IMR-90 (cell line): ENCODE measurements at regions not wholly inside any gene's neighbourhood (a gene's known extent, or its start where the extent isn't known, plus 50 kb on each side); places are given as distances from the start of the nearest gene placed in this dataset.

Experiments used
- ATAC-seq: fragments of 200-7000 bp; cut with Tn5 transposase; 2 replicates; pipeline ENCODE4 v1.9.1; 2020; ENCODE audit warnings: low read depth, mild to moderate bottlenecking, moderate library complexity
- BruUV-seq: library from RNA; stranded (reverse); fragments of 400-500 nt; replicated peaks from 2 replicates; lab custom pipeline; 2021; lab: Mats Ljungman, UMichigan
- CTCF ChIA-PET: fragments of 300-600 bp; formaldehyde crosslinking; extraction: SDS; loops from one replicate; lab custom pipeline; 2021; ENCODE audit warnings: antibody characterized with exemption; lab: Yijun Ruan, JAX
- POLR2A ChIA-PET: fragments of 300-600 bp; sonication (Branson Sonifier 250); formaldehyde crosslinking; loops from one replicate; lab custom pipeline; 2022; ENCODE audit warnings: antibody characterized with exemption; ENCODE audit not compliant: unreplicated experiment; lab: Charles Lee
- DNase-seq: peaks from one replicate; pipeline ENCODE4 v3.0.0; 2013
- H2AFZ ChIP-seq: replicated peaks from 2 replicates; pipeline ENCODE3; 2013; ENCODE audit warnings: low read length, mild to moderate bottlenecking; ENCODE audit not compliant: poor library complexity
- H2AK5ac ChIP-seq: 2 replicates; pipeline ENCODE4 v1.6.1; 2013; ENCODE audit warnings: low read depth, low read length, inconsistent platforms
- H2AK9ac ChIP-seq: replicated peaks from 2 replicates; pipeline ENCODE3; 2013; ENCODE audit warnings: mild to moderate bottlenecking, low read depth, low read length, moderate library complexity; ENCODE audit not compliant: poor library complexity
- H2BK120ac ChIP-seq: 2 replicates; pipeline ENCODE4 v1.6.1; 2013; ENCODE audit warnings: low read depth, low read length, inconsistent platforms
- H2BK15ac ChIP-seq: 3 replicates; pipeline ENCODE4 v1.6.1; 2013; ENCODE audit warnings: low read depth, low read length, inconsistent platforms
- H2BK20ac ChIP-seq: 2 replicates; pipeline ENCODE4 v1.6.1; 2013; ENCODE audit warnings: low read depth, mild to moderate bottlenecking, inconsistent platforms, low read length, moderate library complexity
- H2BK5ac ChIP-seq: 2 replicates; pipeline ENCODE4 v1.6.1; 2013; ENCODE audit warnings: mild to moderate bottlenecking, low read depth, low read length, inconsistent platforms; ENCODE audit not compliant: poor library complexity, severe bottlenecking
- H3K14ac ChIP-seq: replicated peaks from 2 replicates; pipeline ENCODE4 v1.6.1; 2013; ENCODE audit warnings: low read depth, low read length, inconsistent platforms
- H3K18ac ChIP-seq: 2 replicates; pipeline ENCODE4 v1.6.1; 2013; ENCODE audit warnings: low read depth, low read length, control low read depth
- H3K23ac ChIP-seq: 2 replicates; pipeline ENCODE4 v1.6.1; 2013; ENCODE audit warnings: low read depth, low read length, inconsistent platforms
- H3K27ac ChIP-seq: 2 replicates; pipeline ENCODE4 v1.5.1; 2013; ENCODE audit warnings: mild to moderate bottlenecking, control low read depth, low read length; ENCODE audit not compliant: insufficient read depth
- H3K27me3 ChIP-seq: 2 replicates; pipeline ENCODE4 v1.6.1; 2013; ENCODE audit warnings: low read length; ENCODE audit not compliant: control insufficient read depth, insufficient read depth
- H3K36me3 ChIP-seq: 2 replicates; pipeline ENCODE4 v1.6.1; 2013; ENCODE audit warnings: low read length, mixed read lengths; ENCODE audit not compliant: control insufficient read depth, insufficient read depth
- H3K4ac ChIP-seq: 2 replicates; pipeline ENCODE4 v1.6.1; 2013; ENCODE audit warnings: low read depth, low read length, inconsistent platforms
- H3K4me1 ChIP-seq: 2 replicates; pipeline ENCODE4 v1.6.1; 2013; ENCODE audit warnings: low read length, mixed read lengths; ENCODE audit not compliant: control insufficient read depth, insufficient read depth
- H3K4me2 ChIP-seq: 2 replicates; pipeline ENCODE4 v1.6.1; 2013; ENCODE audit warnings: low read depth, mild to moderate bottlenecking, control low read depth, low read length, moderate library complexity
- H3K4me3 ChIP-seq: 2 replicates; pipeline ENCODE4 v1.5.1; 2013; ENCODE audit warnings: low read depth, mild to moderate bottlenecking, control low read depth, low read length, moderate library complexity; ENCODE audit not compliant: insufficient read depth
- H3K56ac ChIP-seq: 2 replicates; pipeline ENCODE4 v1.6.1; 2013; ENCODE audit warnings: low read length, inconsistent platforms; ENCODE audit not compliant: insufficient read depth; ENCODE audit errors: extremely low read depth
- H3K79me1 ChIP-seq, 2 experiments: 2 replicates each; pipeline ENCODE4 v1.6.1; 2013; ENCODE audit warnings: low read length in 2 of 2, inconsistent platforms in 1 of 2, low read depth in 1 of 2
- H3K9ac ChIP-seq: 2 replicates; pipeline ENCODE4 v1.6.1; 2013; ENCODE audit warnings: low read depth, low read length, control low read depth
- H3K9me1 ChIP-seq: 2 replicates; pipeline ENCODE4 v1.6.1; 2013; ENCODE audit warnings: low read length, inconsistent platforms; ENCODE audit not compliant: insufficient read depth
- H3K9me3 ChIP-seq: 2 replicates; pipeline ENCODE4 v1.6.1; 2013; ENCODE audit warnings: low read length; ENCODE audit not compliant: control insufficient read depth, insufficient read depth
- H4K20me1 ChIP-seq: 2 replicates; pipeline ENCODE4 v1.6.1; 2013; ENCODE audit warnings: low read length, inconsistent platforms; ENCODE audit not compliant: insufficient read depth
- H4K5ac ChIP-seq: 2 replicates; pipeline ENCODE4 v1.6.1; 2013; ENCODE audit warnings: mild to moderate bottlenecking, low read depth, low read length, control low read depth
- H4K8ac ChIP-seq, 2 experiments: 2 replicates each; pipeline ENCODE4 v1.6.1; 2013; ENCODE audit warnings: low read depth in 2 of 2, low read length in 2 of 2, control low read depth in 1 of 2, inconsistent platforms in 1 of 2
- H4K91ac ChIP-seq: 2 replicates; pipeline ENCODE4 v1.6.1; 2013; ENCODE audit warnings: low read depth, low read length, inconsistent platforms; ENCODE audit not compliant: insufficient read depth
- FOS ChIP-seq: fragments of 150-350 bp; IDR thresholded peaks from 2 replicates; pipeline ENCODE4 v1.6.1; 2016; ENCODE audit warnings: low read depth, low read length
- MAFK ChIP-seq: IDR thresholded peaks from 2 replicates; pipeline ENCODE4 v1.6.1; 2012; ENCODE audit warnings: low read depth, low read length, improper control_type of control experiment
- MXI1 ChIP-seq: IDR thresholded peaks from 2 replicates; pipeline ENCODE4 v1.6.1; 2012; ENCODE audit warnings: low read depth, mild to moderate bottlenecking, low read length, moderate library complexity, borderline replicate concordance
- POLR2A ChIP-seq: IDR thresholded peaks from 2 replicates; pipeline ENCODE4 v1.6.1; 2012; ENCODE audit warnings: mild to moderate bottlenecking, low read depth, low read length
- RFX5 ChIP-seq: IDR thresholded peaks from 2 replicates; pipeline ENCODE4 v1.8.0; 2012; ENCODE audit warnings: low read depth, mild to moderate bottlenecking, low read length, moderate library complexity
- dilution Hi-C: fragments of 300-500 bp; cut with HindIII; formaldehyde crosslinking; loops from one replicate; pipeline ENCODE4 v1.14.3; 2018; ENCODE audit warnings: low sequenced_read_pairs; ENCODE audit not compliant: unreplicated experiment
- in situ Hi-C: fragments of 300-500 bp; cut with MboI; formaldehyde crosslinking; loops from 3 replicates; pipeline ENCODE4 v1.14.3; 2019; ENCODE audit warnings: low sequenced_read_pairs, inconsistent platforms, mixed read lengths
- intact Hi-C: fragments of 100-400 bp; cut with micrococcal nuclease; formaldehyde crosslinking; loops from 2 replicates; pipeline ENCODE4 v1.10.0; 2022

GRCh38 chr9:119781886-119782285, 412.7 kb upstream of the BRINP1 start:
- no peak overlapping the region for H2AFZ ChIP-seq
- H3K14ac ChIP-seq, result no peak overlapping the region
- TF ChIP-seq RFX5 (no peak), MXI1 (no peak), FOS (no peak), MAFK (no peak), POLR2A (no peak)
- ChIA-PET CTCF (no interaction called here), POLR2A (no interaction called here)
- H3K4ac ChIP-seq, result no peak overlapping the region
- no peak overlapping the region for H3K27ac ChIP-seq
- no peak overlapping the region for H4K91ac ChIP-seq
- no peak overlapping the region for H3K9ac ChIP-seq
- H2AK5ac ChIP-seq, result no peak overlapping the region
- H2BK5ac ChIP-seq, result no peak overlapping the region
- no peak overlapping the region for H4K8ac ChIP-seq
- no peak overlapping the region for H2BK20ac ChIP-seq
- no peak overlapping the region for H2BK120ac ChIP-seq
- no peaks in the 10 kb centered on the region for H3K36me3 ChIP-seq
- no peak overlapping the region for H2AK9ac ChIP-seq
- DNase-seq, result no peak
- intact Hi-C loops, result no loop called here
- H3K4me3 ChIP-seq, result no peak overlapping the region
- H3K56ac ChIP-seq, result no peak overlapping the region
- no peaks in the 10 kb centered on the region for H3K9me1 ChIP-seq
- no peak overlapping the region for H4K5ac ChIP-seq
- no peaks in the 10 kb centered on the region for H3K27me3 ChIP-seq
- ATAC-seq, result no peak
- in situ Hi-C loops, result no loop called here
- H3K4me2 ChIP-seq, result no peak overlapping the region
- no peaks in the 10 kb centered on the region for H3K79me1 ChIP-seq
- no TSS peak for BruUV-seq
- H2BK15ac ChIP-seq, result no peak overlapping the region
- no peaks in the 10 kb centered on the region for H4K20me1 ChIP-seq
- no peak overlapping the region for H3K23ac ChIP-seq
- H3K18ac ChIP-seq, result no peak overlapping the region
- no peaks in the 10 kb centered on the region for H3K4me1 ChIP-seq
- dilution Hi-C loops, result no loop called here
- no peaks in the 10 kb centered on the region; the same call in 1 of the 2 replicates for H3K9me3 ChIP-seq
